ENCODE measurements at regions not wholly inside any gene's neighbourhood (a gene's known extent, or its start where the extent isn't known, plus 50 kb on each side); places are given as distances from the start of the nearest gene placed in this dataset.

- H3K27ac ChIP-seq (ENCODE audit: low read depth in 1 of 2, low read length in 1 of 2): no peak overlapping the region
- 58 to 68% methylated on average over 1 of the region's 1 CpG for WGBS, 2 donors
- no peak overlapping the region for H3K4me3 ChIP-seq
- H3K27me3 ChIP-seq (ENCODE audit: control insufficient read depth in 3 of 3, insufficient read depth in 3 of 3, low read length in 2 of 3): no peaks in the 10 kb centered on the region
- no peaks in the 10 kb centered on the region for H3K9me3 ChIP-seq (ENCODE audit: control insufficient read depth in 4 of 4, insufficient read depth in 3 of 4, low read length in 3 of 4)
- no peaks in the 10 kb centered on the region for H3K4me1 ChIP-seq (ENCODE audit: control insufficient read depth in 5 of 5, insufficient read depth in 5 of 5, low read length in 5 of 5)
- ATAC-seq (ENCODE audit: insufficient read depth, low FRiP score): no peak
- no peak overlapping the region for H3K9ac ChIP-seq (ENCODE audit: insufficient read depth in 1 of 2, low read length in 2 of 2)
- TF ChIP-seq, protein P1, sequence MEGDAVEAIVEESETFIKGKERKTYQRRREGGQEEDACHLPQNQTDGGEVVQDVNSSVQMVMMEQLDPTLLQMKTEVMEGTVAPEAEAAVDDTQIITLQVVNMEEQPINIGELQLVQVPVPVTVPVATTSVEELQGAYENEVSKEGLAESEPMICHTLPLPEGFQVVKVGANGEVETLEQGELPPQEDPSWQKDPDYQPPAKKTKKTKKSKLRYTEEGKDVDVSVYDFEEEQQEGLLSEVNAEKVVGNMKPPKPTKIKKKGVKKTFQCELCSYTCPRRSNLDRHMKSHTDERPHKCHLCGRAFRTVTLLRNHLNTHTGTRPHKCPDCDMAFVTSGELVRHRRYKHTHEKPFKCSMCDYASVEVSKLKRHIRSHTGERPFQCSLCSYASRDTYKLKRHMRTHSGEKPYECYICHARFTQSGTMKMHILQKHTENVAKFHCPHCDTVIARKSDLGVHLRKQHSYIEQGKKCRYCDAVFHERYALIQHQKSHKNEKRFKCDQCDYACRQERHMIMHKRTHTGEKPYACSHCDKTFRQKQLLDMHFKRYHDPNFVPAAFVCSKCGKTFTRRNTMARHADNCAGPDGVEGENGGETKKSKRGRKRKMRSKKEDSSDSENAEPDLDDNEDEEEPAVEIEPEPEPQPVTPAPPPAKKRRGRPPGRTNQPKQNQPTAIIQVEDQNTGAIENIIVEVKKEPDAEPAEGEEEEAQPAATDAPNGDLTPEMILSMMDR (IDR thresholded peaks at IDR 0.05; ENCODE audit: control extremely low read depth, extremely low read depth): no peak
- DNase-seq: no peak
- H3K36me3 ChIP-seq (ENCODE audit: control insufficient read depth in 4 of 4, insufficient read depth in 4 of 4, low read length in 4 of 4): no peaks in the 10 kb centered on the region
Measured at GRCh38 chr1:78432016-78432415, 58.8 kb upstream of the PTGFR start.

DNA sequence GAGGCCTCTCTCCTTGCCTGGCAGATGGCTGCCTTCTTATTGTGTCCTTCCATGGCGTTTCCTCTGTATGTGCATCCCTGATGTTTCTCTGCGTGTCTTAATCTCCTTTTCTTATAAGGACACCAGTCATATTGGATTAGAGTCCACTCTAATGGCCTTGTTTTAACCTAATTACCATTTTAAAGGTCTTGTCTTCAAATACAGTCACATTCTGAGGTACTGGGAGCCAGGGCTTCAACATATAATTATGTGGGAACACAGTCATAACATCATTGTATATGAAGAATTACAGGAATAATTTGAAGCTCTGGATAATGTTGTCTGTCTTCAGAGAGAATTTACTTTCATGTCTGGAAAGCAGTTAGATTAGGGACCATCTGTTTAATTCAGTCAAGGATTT, 56.4 kb upstream of the PTGFR start:
- no peaks in the 10 kb centered on the region for H3K36me3 ChIP-seq (ENCODE audit: control insufficient read depth in 4 of 4, insufficient read depth in 4 of 4, low read length in 4 of 4)
- DNase-seq (no peak), ATAC-seq (ENCODE audit: insufficient read depth, low FRiP score) (no peak)
- H3K9me3 ChIP-seq (ENCODE audit: control insufficient read depth in 4 of 4, insufficient read depth in 3 of 4, low read length in 3 of 4): no peaks in the 10 kb centered on the region
- 92 to 93% methylated on average over 2 of the region's 2 CpGs for WGBS, 2 donors
- H3K9ac ChIP-seq (ENCODE audit: insufficient read depth in 1 of 2, low read length in 2 of 2): no peak overlapping the region
- TF ChIP-seq, protein P1 (IDR thresholded peaks at IDR 0.05; ENCODE audit: control extremely low read depth, extremely low read depth): no peak
- no peak overlapping the region for H3K27ac ChIP-seq (ENCODE audit: low read depth in 1 of 2, low read length in 1 of 2)
- no peaks in the 10 kb centered on the region for H3K27me3 ChIP-seq (ENCODE audit: control insufficient read depth in 3 of 3, insufficient read depth in 3 of 3, low read length in 2 of 3)
- no peak overlapping the region for H3K4me3 ChIP-seq
- no peaks in the 10 kb centered on the region for H3K4me1 ChIP-seq (ENCODE audit: control insufficient read depth in 5 of 5, insufficient read depth in 5 of 5, low read length in 5 of 5)

DNA sequence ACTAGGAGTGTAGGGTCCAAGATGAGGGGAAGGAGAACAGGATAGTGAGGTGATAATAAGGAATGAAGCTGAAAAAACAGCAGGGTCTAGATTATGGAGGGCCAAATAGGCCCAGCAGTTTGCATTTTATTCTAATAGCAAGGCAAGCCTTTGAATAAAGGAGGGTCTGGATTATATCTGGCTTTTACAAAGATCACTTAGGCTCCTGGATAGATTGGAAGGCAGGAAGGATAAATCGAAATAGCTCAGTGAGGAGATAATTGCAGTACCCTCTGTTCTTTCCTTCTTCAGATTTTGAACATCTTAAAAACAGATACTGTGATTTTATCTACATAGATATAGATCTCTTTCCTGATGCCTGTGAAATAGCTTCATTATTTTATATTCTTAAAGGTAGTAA, 53.8 kb upstream of the PTGFR start:
- Histone ChIP-seq H3K9ac (ENCODE audit: insufficient read depth in 1 of 2, low read length in 2 of 2) (no peak overlapping the region), H3K36me3 (ENCODE audit: control insufficient read depth in 4 of 4, insufficient read depth in 4 of 4, low read length in 4 of 4) (no peaks in the 10 kb centered on the region), H3K9me3 (ENCODE audit: control insufficient read depth in 4 of 4, insufficient read depth in 3 of 4, low read length in 3 of 4) (no peaks in the 10 kb centered on the region), H3K27me3 (ENCODE audit: control insufficient read depth in 3 of 3, insufficient read depth in 3 of 3, low read length in 2 of 3) (no peaks in the 10 kb centered on the region), H3K4me3 (no peak overlapping the region), H3K27ac (ENCODE audit: low read depth in 1 of 2, low read length in 1 of 2) (no peak overlapping the region), H3K4me1 (ENCODE audit: control insufficient read depth in 5 of 5, insufficient read depth in 5 of 5, low read length in 5 of 5) (no peaks in the 10 kb centered on the region)
- ATAC-seq (ENCODE audit: insufficient read depth, low FRiP score) (no peak), DNase-seq (no peak)
- WGBS, 2 donors: 79 to 90% methylated on average over 1 of the region's 1 CpG
- TF ChIP-seq, protein P1 (IDR thresholded peaks at IDR 0.05; ENCODE audit: control extremely low read depth, extremely low read depth): no peak

- no peaks in the 10 kb centered on the region for H3K9me3 ChIP-seq (ENCODE audit: control insufficient read depth in 4 of 4, insufficient read depth in 3 of 4, low read length in 3 of 4)
- H3K27ac ChIP-seq (ENCODE audit: low read depth in 1 of 2, low read length in 1 of 2): no peak overlapping the region
- H3K36me3 ChIP-seq (ENCODE audit: control insufficient read depth in 4 of 4, insufficient read depth in 4 of 4, low read length in 4 of 4): no peaks in the 10 kb centered on the region
- no peaks in the 10 kb centered on the region for H3K27me3 ChIP-seq (ENCODE audit: control insufficient read depth in 3 of 3, insufficient read depth in 3 of 3, low read length in 2 of 3)
- H3K4me1 ChIP-seq (ENCODE audit: control insufficient read depth in 5 of 5, insufficient read depth in 5 of 5, low read length in 5 of 5): no peaks in the 10 kb centered on the region
- no peak overlapping the region for H3K9ac ChIP-seq (ENCODE audit: insufficient read depth in 1 of 2, low read length in 2 of 2)
- WGBS, 2 donors: 44 to 61% methylated on average over 5 of the region's 5 CpGs
- ATAC-seq (ENCODE audit: insufficient read depth, low FRiP score): no peak
- no peak for DNase-seq
- TF ChIP-seq, protein P1 (IDR thresholded peaks at IDR 0.05; ENCODE audit: control extremely low read depth, extremely low read depth): no peak
- H3K4me3 ChIP-seq: no peak overlapping the region
Measured at GRCh38 chr1:78437396-78437795, 53.4 kb upstream of the PTGFR start.
